GM18507 (cell line): ENCODE measurements at regions not wholly inside any gene's neighbourhood (a gene's known extent, or its start where the extent isn't known, plus 50 kb on each side); places are given as distances from the start of the nearest gene placed in this dataset.

Experiments
- DNase-seq: peaks from one replicate; pipeline ENCODE4 v3.0.0; 2011; ENCODE audit warnings: low read depth; ENCODE audit not compliant: insufficient read length; ENCODE audit errors: extremely low spot score
- FAIRE-seq: peaks from 2 replicates; lab custom pipeline; 2011; peaks lifted over from hg19 to GRCh38; lab: Jason Lieb, UNC

DNA sequence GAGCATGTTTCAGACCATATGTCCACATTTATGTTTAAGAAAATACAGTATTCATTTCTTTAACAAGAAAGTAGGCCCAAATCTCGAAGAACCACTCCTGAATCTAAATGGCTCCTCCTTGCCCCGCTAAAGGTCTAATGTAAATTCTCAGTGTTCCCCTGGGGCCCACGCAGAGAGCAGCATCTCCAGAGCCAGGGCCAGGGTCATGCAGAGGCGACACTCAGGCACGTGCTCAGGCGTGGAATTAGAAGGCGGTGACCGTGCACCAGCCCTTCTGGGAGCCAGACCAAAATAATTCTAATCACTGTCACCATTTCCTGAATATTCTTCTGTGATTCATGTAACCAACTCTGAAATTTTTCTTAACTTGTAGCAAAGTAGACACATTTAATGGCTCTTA is 68.3 kb upstream of the MYT1L start:
- FAIRE-seq, result no peak
- no peak for DNase-seq

DNA sequence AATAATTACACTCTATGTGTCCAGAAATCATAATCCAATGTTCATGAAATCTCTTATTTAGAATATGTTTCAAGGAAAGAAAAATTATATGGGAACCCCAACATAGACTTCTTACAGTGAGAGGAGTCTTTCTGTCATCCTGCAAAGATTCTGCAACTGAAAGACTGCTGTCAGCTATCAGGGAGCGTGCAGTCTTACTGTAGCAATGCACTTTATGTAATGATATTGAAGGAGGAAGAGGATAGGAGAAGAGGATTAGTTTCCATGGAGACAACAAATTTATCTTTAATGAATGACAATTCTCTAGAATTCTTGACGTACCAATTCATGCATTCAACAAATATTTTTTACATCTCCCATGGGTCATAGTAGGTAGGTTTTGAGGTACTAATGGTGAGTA is 61.3 kb upstream of the MYT1L start:
- FAIRE-seq (no peak), DNase-seq (no peak)

DNA sequence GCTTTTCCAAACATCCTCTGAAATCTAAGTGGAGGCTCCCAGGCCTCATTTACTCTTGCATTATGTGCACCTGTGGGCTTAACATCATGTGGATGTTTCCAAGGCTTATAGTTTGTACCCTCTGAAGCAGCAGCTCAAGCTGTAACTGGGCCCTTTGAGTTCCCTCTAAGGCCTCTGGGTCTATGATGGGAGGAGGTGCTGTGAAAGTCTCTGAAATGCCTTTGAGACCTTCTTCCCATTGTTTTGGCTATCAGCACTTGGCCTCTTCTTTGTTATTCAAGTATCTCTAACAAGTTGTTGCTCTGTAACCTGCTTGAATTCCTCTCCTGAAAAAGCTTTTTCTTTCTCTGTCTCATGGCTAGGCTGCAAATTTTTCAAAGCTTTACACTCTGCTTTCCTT is 58.1 kb upstream of the MYT1L start:
- DNase-seq, result no peak
- FAIRE-seq, result no peak
